ENCODE measurements at regions not wholly inside any gene's neighbourhood (a gene's known extent, or its start where the extent isn't known, plus 50 kb on each side); places are given as distances from the start of the nearest gene placed in this dataset.

DNA sequence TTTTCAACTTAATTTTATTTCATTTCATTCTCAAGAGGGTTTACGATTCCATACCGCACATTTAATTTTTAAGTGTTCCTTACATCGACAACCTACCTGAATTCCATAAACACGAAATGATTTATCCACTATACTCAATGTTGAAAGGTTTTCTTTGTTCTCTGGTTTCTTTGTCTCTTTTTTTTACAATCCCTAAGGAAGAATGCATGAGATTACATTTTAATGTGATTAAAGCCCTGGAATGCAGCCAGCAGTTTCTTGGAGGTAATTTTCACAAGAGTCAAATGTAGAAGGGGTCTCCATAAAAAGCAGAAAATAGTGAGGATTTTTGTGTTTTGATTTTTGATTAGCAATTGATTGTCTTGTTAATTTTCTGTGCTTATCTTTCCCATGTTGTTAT is 59.2 kb upstream of the ADCY1 start:
- H3K4me1 ChIP-seq (ENCODE audit: control insufficient read depth in 1 of 2, insufficient read depth in 1 of 2, low read depth in 1 of 2, low read length in 1 of 2): no peaks in the 10 kb centered on the region
- H3K36me3 ChIP-seq: no peaks in the 10 kb centered on the region
- H3K9me3 ChIP-seq: no peaks in the 10 kb centered on the region
- no peaks in the 10 kb centered on the region for H3K27me3 ChIP-seq
- TF ChIP-seq, protein P1, sequence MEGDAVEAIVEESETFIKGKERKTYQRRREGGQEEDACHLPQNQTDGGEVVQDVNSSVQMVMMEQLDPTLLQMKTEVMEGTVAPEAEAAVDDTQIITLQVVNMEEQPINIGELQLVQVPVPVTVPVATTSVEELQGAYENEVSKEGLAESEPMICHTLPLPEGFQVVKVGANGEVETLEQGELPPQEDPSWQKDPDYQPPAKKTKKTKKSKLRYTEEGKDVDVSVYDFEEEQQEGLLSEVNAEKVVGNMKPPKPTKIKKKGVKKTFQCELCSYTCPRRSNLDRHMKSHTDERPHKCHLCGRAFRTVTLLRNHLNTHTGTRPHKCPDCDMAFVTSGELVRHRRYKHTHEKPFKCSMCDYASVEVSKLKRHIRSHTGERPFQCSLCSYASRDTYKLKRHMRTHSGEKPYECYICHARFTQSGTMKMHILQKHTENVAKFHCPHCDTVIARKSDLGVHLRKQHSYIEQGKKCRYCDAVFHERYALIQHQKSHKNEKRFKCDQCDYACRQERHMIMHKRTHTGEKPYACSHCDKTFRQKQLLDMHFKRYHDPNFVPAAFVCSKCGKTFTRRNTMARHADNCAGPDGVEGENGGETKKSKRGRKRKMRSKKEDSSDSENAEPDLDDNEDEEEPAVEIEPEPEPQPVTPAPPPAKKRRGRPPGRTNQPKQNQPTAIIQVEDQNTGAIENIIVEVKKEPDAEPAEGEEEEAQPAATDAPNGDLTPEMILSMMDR (IDR thresholded peaks at IDR 0.05): no peak
- no peak overlapping the region for H3K4me3 ChIP-seq (ENCODE audit: low read depth in 1 of 2, low read length in 1 of 2)
- H3K27ac ChIP-seq: no peak overlapping the region

DNA sequence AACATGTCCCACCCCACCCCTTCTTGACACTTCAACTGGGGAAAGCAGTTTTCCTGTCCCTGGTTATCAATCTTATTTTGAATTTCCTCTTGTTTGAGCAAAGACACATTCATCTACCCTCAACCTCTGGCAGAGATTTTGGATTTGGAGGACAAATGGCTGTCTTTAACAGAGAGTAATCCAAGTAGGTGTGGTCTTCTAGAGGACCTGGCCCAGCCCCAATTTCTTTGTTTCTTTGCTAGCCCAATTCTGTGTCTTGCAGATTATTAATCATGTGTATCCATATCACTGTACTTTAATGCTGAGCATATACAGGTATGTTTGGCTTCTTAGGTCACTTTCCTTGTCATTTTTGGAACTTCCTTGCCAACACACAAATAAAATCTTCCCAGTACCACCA is 58.8 kb upstream of the ADCY1 start:
- no peaks in the 10 kb centered on the region for H3K27me3 ChIP-seq
- H3K36me3 ChIP-seq: no peaks in the 10 kb centered on the region
- TF ChIP-seq, protein P1 (IDR thresholded peaks at IDR 0.05): no peak
- H3K9me3 ChIP-seq: no peaks in the 10 kb centered on the region
- no peaks in the 10 kb centered on the region for H3K4me1 ChIP-seq (ENCODE audit: control insufficient read depth in 1 of 2, insufficient read depth in 1 of 2, low read depth in 1 of 2, low read length in 1 of 2)
- H3K4me3 ChIP-seq (ENCODE audit: low read depth in 1 of 2, low read length in 1 of 2): no peak overlapping the region
- no peak overlapping the region for H3K27ac ChIP-seq
